IMR-90 (cell line): ENCODE measurements at regions not wholly inside any gene's neighbourhood (a gene's known extent, or its start where the extent isn't known, plus 50 kb on each side); places are given as distances from the start of the nearest gene placed in this dataset.

Source experiments
- BHLHE40 ChIP-seq: fragments of 150-350 bp; IDR thresholded peaks from 2 replicates; pipeline ENCODE4 v1.6.1; 2016; ENCODE audit warnings: mild to moderate bottlenecking, low read depth, low read length
- CEBPB ChIP-seq: IDR thresholded peaks from 2 replicates; pipeline ENCODE4 v1.6.1; 2012; ENCODE audit warnings: low read depth, low read length, improper control_type of control experiment
- CTCF ChIP-seq: conservative IDR thresholded peaks from 2 replicates; pipeline ENCODE4 v1.5.1; 2012; ENCODE audit warnings: mild to moderate bottlenecking, low read depth, low read length, improper control_type of control experiment
- MAZ ChIP-seq: IDR thresholded peaks from 2 replicates; pipeline ENCODE4 v1.6.1; 2012; ENCODE audit warnings: low read depth, mild to moderate bottlenecking, low read length, improper control_type of control experiment, moderate library complexity, borderline replicate concordance
- POLR2A ChIP-seq: IDR thresholded peaks from 2 replicates; pipeline ENCODE4 v1.6.1; 2012; ENCODE audit warnings: mild to moderate bottlenecking, low read depth, low read length
- RAD21 ChIP-seq: IDR thresholded peaks from 2 replicates; pipeline ENCODE4 v1.6.1; 2012; ENCODE audit warnings: low read length, improper control_type of control experiment

- no peak for TF ChIP-seq CTCF
- TF ChIP-seq MAZ = no peak
- no peak for TF ChIP-seq CEBPB
- no peak for TF ChIP-seq RAD21
- TF ChIP-seq POLR2A = no peak
- TF ChIP-seq BHLHE40 = no peak
Observed at GRCh38 chr7:114153700-114154099, 234.9 kb upstream of the PPP1R3A start.
